Loucy (cell line): ENCODE measurements at regions not wholly inside any gene's neighbourhood (a gene's known extent, or its start where the extent isn't known, plus 50 kb on each side); places are given as distances from the start of the nearest gene placed in this dataset.

ENCODE experiments used
- H2AFZ ChIP-seq: fragments of 200-600 bp; sonication (generic); 2 replicates; pipeline ENCODE4 v1.6.0; 2016; ENCODE audit warnings: antibody characterized with exemption, mild to moderate bottlenecking, low read length, moderate library complexity
- H3F3A ChIP-seq: fragments of 200-600 bp; 2 replicates; pipeline ENCODE4 v1.6.0; 2016; ENCODE audit warnings: antibody characterized with exemption, low read depth, mild to moderate bottlenecking
- H3K27me3 ChIP-seq: fragments of 200-600 bp; sonication (generic); 2 replicates; pipeline ENCODE4 v1.6.1; 2014; ENCODE audit warnings: low read length, mild to moderate bottlenecking; ENCODE audit not compliant: insufficient read depth, poor library complexity, severe bottlenecking
- H3K36me3 ChIP-seq: fragments of 200-600 bp; sonication (generic); 2 replicates; pipeline ENCODE4 v1.6.1; 2016; ENCODE audit warnings: low read length; ENCODE audit not compliant: insufficient read depth
- H3K4me1 ChIP-seq: fragments of 200-600 bp; sonication (generic); 2 replicates; pipeline ENCODE4 v1.5.1; 2014; ENCODE audit warnings: low read length, mild to moderate bottlenecking; ENCODE audit not compliant: insufficient read depth, poor library complexity, severe bottlenecking
- H3K4me2 ChIP-seq: fragments of 200-600 bp; sonication (generic); 2 replicates; pipeline ENCODE4 v1.6.0; 2014; ENCODE audit warnings: antibody characterized with exemption, low read length, low read depth, mild to moderate bottlenecking; ENCODE audit not compliant: poor library complexity, severe bottlenecking
- H3K4me3 ChIP-seq: fragments of 200-600 bp; sonication (generic); 2 replicates; pipeline ENCODE4 v1.5.1; 2014; ENCODE audit warnings: low read length, mild to moderate bottlenecking, mixed read lengths; ENCODE audit not compliant: poor library complexity, severe bottlenecking
- H3K79me2 ChIP-seq: fragments of 200-600 bp; sonication (generic); 2 replicates; pipeline ENCODE4 v1.6.1; 2014; ENCODE audit warnings: low read length; ENCODE audit not compliant: insufficient read depth
- H3K9ac ChIP-seq: fragments of 200-600 bp; sonication (generic); 2 replicates; pipeline ENCODE4 v1.6.0; 2014; ENCODE audit warnings: mild to moderate bottlenecking, low read depth, low read length, moderate library complexity; ENCODE audit not compliant: poor library complexity, severe bottlenecking
- H3K9me2 ChIP-seq: fragments of 200-600 bp; sonication (generic); replicated peaks from 2 replicates; pipeline ENCODE4 v1.6.1; 2016; ENCODE audit warnings: low read depth, low read length, mixed read lengths
- H3K9me3 ChIP-seq: fragments of 200-600 bp; sonication (generic); 2 replicates; pipeline ENCODE4 v1.6.1; 2014; ENCODE audit warnings: mild to moderate bottlenecking, antibody characterized with exemption, low read length, low read depth; ENCODE audit not compliant: insufficient read depth
- H4K20me1 ChIP-seq: fragments of 200-600 bp; sonication (generic); 2 replicates; pipeline ENCODE4 v1.6.0; 2014; ENCODE audit warnings: antibody characterized with exemption, low read length, mild to moderate bottlenecking; ENCODE audit not compliant: insufficient read depth, poor library complexity, severe bottlenecking
- CTCF ChIP-seq: fragments of 200-600 bp; sonication (generic); conservative IDR thresholded peaks from 2 replicates; pipeline ENCODE4 v1.5.1; 2014; ENCODE audit warnings: mild to moderate bottlenecking, antibody characterized with exemption, low read length
- EZH2phosphoT487 ChIP-seq: fragments of 200-600 bp; IDR thresholded peaks from 2 replicates; pipeline ENCODE4 v1.6.1; 2018; ENCODE audit warnings: antibody characterized with exemption, mild to moderate bottlenecking, moderate library complexity, borderline replicate concordance

- Histone ChIP-seq H3K27me3 (no peaks in the 10 kb centered on the region), H3K4me3 (no peak overlapping the region), H3K4me2 (no peak overlapping the region), H3K9ac (no peak overlapping the region), H3K9me3 (no peaks in the 10 kb centered on the region; the same call in 1 of the 2 replicates), H4K20me1 (no peaks in the 10 kb centered on the region), H3K9me2 (no peaks in the 10 kb centered on the region), H3F3A (no peaks in the 10 kb centered on the region), H3K79me2 (no peaks in the 10 kb centered on the region), H3K4me1 (no peaks in the 10 kb centered on the region), H3K36me3 (no peaks in the 10 kb centered on the region), H2AFZ (no peak overlapping the region)
- TF ChIP-seq EZH2phosphoT487: no peak
- no peak for TF ChIP-seq CTCF
Measured at GRCh38 chr2:59490994-59491393, 1062.5 kb downstream of the BCL11A start.

DNA sequence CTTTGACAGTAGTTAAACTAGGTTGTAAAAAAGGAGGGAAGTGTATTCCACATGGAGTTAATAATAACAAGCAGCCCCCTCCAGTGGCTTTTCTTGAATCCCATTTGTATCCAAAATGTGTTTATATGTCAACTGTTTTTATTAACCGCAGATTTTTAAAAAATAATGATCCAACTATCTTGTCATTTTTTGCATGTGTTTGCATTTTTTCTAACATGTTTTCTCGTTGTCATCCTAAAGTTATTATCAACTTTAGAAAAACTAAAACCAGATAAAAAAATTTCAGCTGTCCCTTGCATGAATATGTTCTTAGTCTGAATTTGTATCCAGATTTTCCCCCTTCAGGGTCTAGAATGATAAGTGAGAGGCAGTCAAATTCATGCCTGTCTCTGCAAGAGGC lies 1063.3 kb downstream of the BCL11A start:
- Histone ChIP-seq H3K27me3 (no peaks in the 10 kb centered on the region), H3F3A (no peaks in the 10 kb centered on the region), H3K4me3 (no peak overlapping the region), H3K4me2 (no peak overlapping the region), H4K20me1 (no peaks in the 10 kb centered on the region), H3K9ac (no peak overlapping the region), H3K79me2 (no peaks in the 10 kb centered on the region), H3K9me3 (no peaks in the 10 kb centered on the region), H2AFZ (no peak overlapping the region), H3K4me1 (no peaks in the 10 kb centered on the region), H3K36me3 (no peaks in the 10 kb centered on the region), H3K9me2 (no peaks in the 10 kb centered on the region)
- TF ChIP-seq CTCF: no peak
- no peak for TF ChIP-seq EZH2phosphoT487

- no peak overlapping the region for H3K4me3 ChIP-seq
- no peaks in the 10 kb centered on the region for H3K36me3 ChIP-seq
- H3K9me2 ChIP-seq: no peaks in the 10 kb centered on the region
- H4K20me1 ChIP-seq: no peaks in the 10 kb centered on the region
- no peak overlapping the region for H2AFZ ChIP-seq
- H3K79me2 ChIP-seq: no peaks in the 10 kb centered on the region
- H3K27me3 ChIP-seq: no peaks in the 10 kb centered on the region
- no peak overlapping the region for H3K9ac ChIP-seq
- no peak overlapping the region for H3K4me2 ChIP-seq
- no peaks in the 10 kb centered on the region for H3K9me3 ChIP-seq
- TF ChIP-seq CTCF: no peak
- no peak for TF ChIP-seq EZH2phosphoT487
- H3F3A ChIP-seq: no peaks in the 10 kb centered on the region
- no peaks in the 10 kb centered on the region for H3K4me1 ChIP-seq
Measured at GRCh38 chr2:59484673-59485072, 1068.8 kb downstream of the BCL11A start.
